ENCODE measurements at regions not wholly inside any gene's neighbourhood (a gene's known extent, or its start where the extent isn't known, plus 50 kb on each side); places are given as distances from the start of the nearest gene placed in this dataset.

DNA sequence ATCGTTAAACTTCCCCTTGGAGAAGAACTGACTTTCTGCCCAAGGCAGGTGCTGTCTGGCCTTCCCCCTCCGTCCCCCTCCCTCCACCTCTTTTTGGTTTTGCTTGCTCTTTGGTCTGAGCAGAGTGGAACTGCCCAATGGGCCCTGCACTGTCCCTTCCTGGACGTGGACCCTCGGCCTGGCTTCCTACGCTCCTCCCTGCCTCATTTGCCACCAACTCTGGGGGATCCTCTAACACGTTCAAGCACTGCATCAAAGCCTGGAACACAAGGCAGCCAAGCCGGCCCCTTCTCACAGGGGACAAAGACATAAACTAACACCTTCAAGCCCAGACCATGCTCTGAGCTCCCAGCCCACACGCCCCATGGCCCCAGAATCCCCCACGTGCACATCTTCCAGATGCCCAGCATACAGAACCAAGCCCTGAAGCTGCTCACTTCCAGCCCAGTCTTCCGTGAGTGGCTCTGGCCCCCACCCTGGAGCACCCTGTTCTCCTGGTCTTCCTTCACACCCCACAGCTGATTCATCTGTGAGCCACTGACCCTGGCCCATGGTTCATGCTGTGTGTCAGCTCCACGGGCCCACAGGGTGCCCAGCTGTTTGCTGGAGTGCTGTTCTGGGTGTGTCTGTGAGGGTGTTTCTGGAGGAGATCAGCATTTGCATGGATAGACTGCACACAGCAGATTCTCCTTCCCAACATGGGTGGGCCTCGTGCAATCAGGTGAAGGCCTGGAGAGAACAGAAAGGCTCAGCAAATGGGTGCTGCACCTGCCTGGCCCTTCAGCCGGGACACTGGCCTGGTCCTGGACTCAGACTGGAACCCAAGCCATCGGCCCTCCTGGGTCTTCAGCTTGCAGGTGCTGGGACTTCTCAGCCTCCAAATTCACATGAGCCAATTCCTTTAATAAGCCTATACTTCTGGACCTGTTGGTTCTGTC, 247.1 kb upstream of the SALL3 start:
- no peak for TF ChIP-seq FOXM1 (IDR thresholded peaks at IDR 0.05; ENCODE audit: borderline replicate concordance)
- TF ChIP-seq SP1 (IDR thresholded peaks at IDR 0.05) = no peak
- no peak for TF ChIP-seq LEF1 (IDR thresholded peaks at IDR 0.05; ENCODE audit: borderline replicate concordance)
- TF ChIP-seq, protein P1, sequence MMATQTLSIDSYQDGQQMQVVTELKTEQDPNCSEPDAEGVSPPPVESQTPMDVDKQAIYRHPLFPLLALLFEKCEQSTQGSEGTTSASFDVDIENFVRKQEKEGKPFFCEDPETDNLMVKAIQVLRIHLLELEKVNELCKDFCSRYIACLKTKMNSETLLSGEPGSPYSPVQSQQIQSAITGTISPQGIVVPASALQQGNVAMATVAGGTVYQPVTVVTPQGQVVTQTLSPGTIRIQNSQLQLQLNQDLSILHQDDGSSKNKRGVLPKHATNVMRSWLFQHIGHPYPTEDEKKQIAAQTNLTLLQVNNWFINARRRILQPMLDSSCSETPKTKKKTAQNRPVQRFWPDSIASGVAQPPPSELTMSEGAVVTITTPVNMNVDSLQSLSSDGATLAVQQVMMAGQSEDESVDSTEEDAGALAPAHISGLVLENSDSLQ (IDR thresholded peaks at IDR 0.05) = no peak
